Central memory CD4-positive, alpha-beta T cell (primary cell): ENCODE measurements at regions not wholly inside any gene's neighbourhood (a gene's known extent, or its start where the extent isn't known, plus 50 kb on each side); places are given as distances from the start of the nearest gene placed in this dataset.

ENCODE experiments used
- DNase-seq: peaks from one replicate; pipeline ENCODE4 v3.0.0; 2022

DNA sequence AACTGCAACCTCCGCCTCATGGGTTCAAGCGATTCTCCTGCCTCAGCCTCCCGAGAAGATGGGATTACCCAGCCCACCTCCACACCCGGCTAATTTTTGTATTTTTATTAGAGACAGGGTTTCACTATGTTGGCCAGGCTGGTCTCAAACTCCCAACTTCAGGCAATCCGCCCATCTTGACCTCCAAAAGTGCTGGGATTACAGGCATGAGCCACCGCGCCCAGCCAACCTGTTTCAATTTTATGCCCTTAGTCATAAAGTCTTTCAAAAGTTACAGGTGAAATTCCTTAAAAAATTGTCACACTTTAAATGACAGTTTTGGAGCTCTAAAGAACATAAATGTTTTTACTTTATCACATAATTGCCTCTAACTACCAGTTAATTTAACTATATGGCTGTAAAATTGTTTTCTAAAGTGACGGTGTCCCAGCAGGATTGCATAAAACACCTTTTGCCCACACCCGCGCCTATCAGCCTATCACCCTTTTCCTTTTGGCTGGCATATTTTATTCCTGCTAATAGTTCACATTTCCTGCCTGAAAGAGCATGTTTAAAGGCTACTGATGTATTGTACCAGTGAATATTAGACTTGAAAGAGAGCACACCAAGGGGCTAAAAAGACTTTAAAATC is 164.2 kb upstream of the SEMA6D start:
- no peak for DNase-seq

GRCh38 chr15:47553947-47554346 is 163.4 kb upstream of the SEMA6D start:
- DNase-seq: no peak

- no peak for DNase-seq
Observed at GRCh38 chr15:47561102-47561501, 156.2 kb upstream of the SEMA6D start.

DNA sequence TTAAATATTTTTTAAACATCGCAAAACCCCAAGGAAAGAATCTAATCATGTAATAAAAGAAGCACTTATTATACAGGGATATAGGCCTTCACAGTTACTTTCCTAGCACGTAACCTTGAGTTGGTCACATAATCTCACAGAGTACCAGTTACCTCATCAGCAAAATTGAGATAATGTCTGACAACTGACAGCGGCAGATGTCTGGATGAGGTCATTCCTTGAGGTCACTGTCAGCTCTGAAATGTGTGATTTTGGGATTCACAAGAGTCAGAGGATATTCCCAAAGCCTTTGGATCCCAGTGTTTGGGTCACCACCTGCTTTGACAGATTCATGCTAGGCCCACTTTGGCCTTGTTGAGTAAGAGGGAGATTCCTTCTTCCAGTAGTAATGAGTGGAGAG is 151.4 kb upstream of the SEMA6D start:
- no peak for DNase-seq

- no peak for DNase-seq
Observed at GRCh38 chr15:47566610-47567009, 150.7 kb upstream of the SEMA6D start.

DNA sequence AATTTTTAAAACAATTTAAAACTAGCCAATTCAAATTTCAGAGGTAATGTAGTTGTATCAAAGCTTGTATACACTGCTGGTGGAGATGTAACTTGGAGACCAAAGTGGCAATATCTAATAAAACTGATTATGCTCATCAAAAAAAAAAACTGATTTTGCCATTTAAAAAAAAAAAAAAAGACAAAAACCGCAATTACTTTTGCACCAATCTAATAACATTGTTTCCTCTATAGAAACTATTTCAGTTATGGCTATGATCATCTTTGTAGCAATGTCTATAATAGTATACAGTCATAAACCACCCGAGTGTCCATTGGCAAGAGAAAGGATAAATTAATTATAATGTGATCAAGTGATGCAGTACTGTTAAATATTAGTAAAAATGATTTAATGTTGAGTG is 149.3 kb upstream of the SEMA6D start:
- DNase-seq: no peak

GRCh38 chr15:47570044-47570443 is 147.3 kb upstream of the SEMA6D start:
- DNase-seq: no peak

GRCh38 chr15:47570451-47570850 is 146.9 kb upstream of the SEMA6D start:
- no peak for DNase-seq

DNA sequence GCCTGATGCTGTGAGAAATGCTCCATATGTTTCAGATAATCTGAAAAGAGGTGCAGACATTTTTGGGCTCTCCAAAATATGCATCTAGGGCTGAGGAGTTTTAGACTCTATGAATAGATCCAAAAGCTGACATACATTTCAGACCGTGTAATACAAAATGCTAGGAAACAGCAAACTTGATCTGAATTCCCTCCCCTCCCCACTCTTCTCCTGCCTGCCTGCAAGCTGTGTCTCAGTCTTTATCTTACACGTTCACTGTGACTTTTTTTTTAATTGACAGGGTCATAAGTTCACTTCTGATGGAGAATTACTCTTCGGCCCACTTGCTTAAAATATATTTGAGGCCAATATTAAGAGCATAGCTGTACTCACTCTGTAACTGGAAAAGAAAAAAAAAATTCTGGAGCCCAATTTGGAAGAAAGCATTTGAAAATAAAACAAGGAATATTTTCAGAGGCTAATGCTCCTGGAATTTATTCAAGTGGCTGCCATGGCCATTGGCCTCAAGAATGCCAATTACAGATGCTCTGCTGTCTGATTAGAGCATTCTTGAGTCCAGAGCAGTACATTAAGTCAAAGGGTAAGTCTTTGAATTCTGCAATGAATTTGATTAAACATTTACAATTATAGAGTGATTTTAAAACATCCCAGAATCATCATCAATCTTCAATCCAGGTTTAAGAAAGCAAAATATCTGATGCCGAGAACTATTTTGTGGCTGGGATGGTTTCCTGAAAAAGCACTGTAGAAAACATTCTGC is 146.2 kb upstream of the SEMA6D start:
- no peak for DNase-seq

- no peak for DNase-seq
Observed at GRCh38 chr15:47573673-47574072, 143.6 kb upstream of the SEMA6D start.

- DNase-seq: no peak
Observed at GRCh38 chr15:47577000-47577399, 140.3 kb upstream of the SEMA6D start.

GRCh38 chr15:47577461-47577860 is 139.8 kb upstream of the SEMA6D start:
- DNase-seq: no peak

GRCh38 chr15:47582233-47582632 is 135.1 kb upstream of the SEMA6D start:
- no peak for DNase-seq

- no peak for DNase-seq
Observed at GRCh38 chr15:47584316-47584715, 133.0 kb upstream of the SEMA6D start.

GRCh38 chr15:47586653-47587224 is 130.6 kb upstream of the SEMA6D start:
- DNase-seq: no peak

GRCh38 chr15:47587940-47588802 is 129.1 kb upstream of the SEMA6D start:
- DNase-seq: no peak

DNA sequence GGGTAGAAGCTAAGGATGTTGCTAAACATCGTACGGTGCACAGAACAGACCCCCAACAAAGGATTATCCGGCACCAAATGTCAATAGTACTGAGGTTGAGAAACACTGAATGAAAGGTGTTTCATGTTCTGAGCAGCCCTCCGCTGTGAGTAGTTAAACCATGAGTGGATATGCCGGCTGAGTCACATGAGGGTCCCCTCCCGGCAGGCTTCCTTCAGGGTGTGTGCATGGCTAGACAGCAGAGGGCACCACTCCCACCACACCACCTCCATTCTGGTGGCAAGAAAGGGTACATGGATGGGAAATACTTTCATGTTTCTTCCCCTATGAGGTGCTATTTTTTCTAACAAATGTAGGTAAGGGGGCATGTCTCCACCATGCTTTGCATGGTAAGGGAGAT is 128.3 kb upstream of the SEMA6D start:
- DNase-seq: no peak

DNA sequence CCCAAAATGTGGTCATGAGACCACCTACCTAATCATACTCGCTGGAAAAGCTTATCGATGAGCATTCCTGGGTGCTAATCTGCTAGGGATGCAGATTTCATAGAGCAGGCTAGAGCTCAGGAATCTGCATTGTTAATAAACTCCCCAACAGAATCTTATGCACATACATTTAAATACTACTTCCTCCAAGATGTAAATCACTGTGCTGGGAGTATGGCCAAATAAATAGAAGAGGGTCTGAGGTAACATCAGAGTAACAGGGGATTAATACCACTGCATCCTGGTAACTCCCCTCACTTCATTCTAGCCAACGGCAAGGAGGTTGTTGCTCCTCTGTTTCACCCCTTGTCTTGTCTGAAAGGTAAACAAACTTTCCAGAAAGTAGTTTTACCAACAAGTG is 118.3 kb upstream of the SEMA6D start:
- DNase-seq: no peak

GRCh38 chr15:47599806-47600205 is 117.5 kb upstream of the SEMA6D start:
- no peak for DNase-seq

DNA sequence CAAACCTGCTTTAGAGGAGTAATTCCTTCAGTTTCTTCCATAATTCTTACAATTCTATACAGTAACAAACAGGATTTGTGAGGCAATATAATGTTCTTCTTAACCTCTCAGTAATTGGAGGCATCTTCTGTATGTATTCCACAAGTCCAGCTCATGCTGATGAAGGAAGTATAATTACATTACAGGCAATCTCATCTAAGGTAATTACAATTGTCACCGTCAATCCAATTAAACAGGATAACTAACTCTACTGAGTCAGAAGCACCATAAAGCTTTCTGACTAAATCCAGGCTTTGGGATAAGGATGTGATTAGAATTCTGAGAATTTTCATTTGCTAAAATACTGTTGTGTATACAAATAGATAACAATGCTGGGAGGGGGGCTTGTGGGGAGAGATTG is 115.2 kb upstream of the SEMA6D start:
- no peak for DNase-seq

- no peak for DNase-seq
Observed at GRCh38 chr15:47603026-47603425, 114.3 kb upstream of the SEMA6D start.

GRCh38 chr15:47607695-47608094 is 109.6 kb upstream of the SEMA6D start:
- DNase-seq: no peak

- no peak for DNase-seq
Observed at GRCh38 chr15:47609693-47610092, 107.6 kb upstream of the SEMA6D start.
